GM21447 (cell line): ENCODE measurements at regions not wholly inside any gene's neighbourhood (a gene's known extent, or its start where the extent isn't known, plus 50 kb on each side); places are given as distances from the start of the nearest gene placed in this dataset.
"Not testable (repeated sequence)": the region's sequence is repeated elsewhere in the genome, so short reads cannot be mapped to it uniquely, and the experiment has no call there.

Experiments used
- ATAC-seq: cut with Tn5 transposase; IDR thresholded peaks from one replicate; pipeline ENCODE4 v1.9.1; 2021; ENCODE audit not compliant: unreplicated experiment

GRCh38 chr2:22186261-22186828 is 1062.6 kb downstream of the TDRD15 start:
- not testable (repeated sequence) for ATAC-seq

- no peak for ATAC-seq
These were observed 1066.2 kb downstream of the TDRD15 start for GRCh38 chr2:22189893-22190480.

- ATAC-seq = no peak
These were observed 1070.5 kb downstream of the TDRD15 start for GRCh38 chr2:22194218-22194617.

- no peak for ATAC-seq
These were observed 1073.0 kb downstream of the TDRD15 start for GRCh38 chr2:22196806-22197205.

- no peak for ATAC-seq
These were observed 1074.9 kb downstream of the TDRD15 start for GRCh38 chr2:22198381-22199283.

GRCh38 chr2:22199994-22200393 is 1076.2 kb downstream of the TDRD15 start:
- no peak for ATAC-seq

- ATAC-seq = no peak
These were observed 1085.8 kb downstream of the TDRD15 start for GRCh38 chr2:22209545-22209944.

- no peak for ATAC-seq
These were observed 1089.5 kb downstream of the TDRD15 start for GRCh38 chr2:22213237-22213636.

GRCh38 chr2:22215517-22215916 is 1091.7 kb downstream of the TDRD15 start:
- ATAC-seq = no peak

GRCh38 chr2:22217881-22218280 is 1094.1 kb downstream of the TDRD15 start:
- ATAC-seq = no peak

GRCh38 chr2:22221006-22221405 is 1097.2 kb downstream of the TDRD15 start:
- ATAC-seq = no peak

GRCh38 chr2:22238967-22239366 is 1115.2 kb downstream of the TDRD15 start:
- ATAC-seq = no peak

- no peak for ATAC-seq
These were observed 1123.7 kb downstream of the TDRD15 start for GRCh38 chr2:22247466-22247865.

GRCh38 chr2:22248851-22249250 is 1125.1 kb downstream of the TDRD15 start:
- no peak for ATAC-seq

- no peak for ATAC-seq
These were observed 1129.4 kb downstream of the TDRD15 start for GRCh38 chr2:22253171-22253570.

- no peak for ATAC-seq
These were observed 1123.8 kb upstream of the KLHL29 start for GRCh38 chr2:22261165-22261564.

GRCh38 chr2:22270341-22270740 is 1114.6 kb upstream of the KLHL29 start:
- no peak for ATAC-seq

GRCh38 chr2:22273853-22274252 is 1111.1 kb upstream of the KLHL29 start:
- ATAC-seq = no peak

- no peak for ATAC-seq
These were observed 1110.3 kb upstream of the KLHL29 start for GRCh38 chr2:22274661-22275060.

- no peak for ATAC-seq
These were observed 1108.3 kb upstream of the KLHL29 start for GRCh38 chr2:22276696-22277095.

GRCh38 chr2:22279541-22279940 is 1105.4 kb upstream of the KLHL29 start:
- ATAC-seq = no peak

GRCh38 chr2:22281033-22281432 is 1103.9 kb upstream of the KLHL29 start:
- no peak for ATAC-seq
